Tibial nerve (tissue), 4 donors: ENCODE measurements at regions not wholly inside any gene's neighbourhood (a gene's known extent, or its start where the extent isn't known, plus 50 kb on each side); places are given as distances from the start of the nearest gene placed in this dataset.

Experiments used
- EP300 ChIP-seq, 2 donors: sonication (generic); formaldehyde crosslinking; IDR thresholded peaks; one replicate each; pipeline ENCODE4 v1.6.1; 2017; ENCODE audit warnings: antibody characterized with exemption in 2 of 2, mild to moderate bottlenecking in 1 of 2
- POLR2A ChIP-seq, 2 donors: fragments of 450-650 bp; IDR thresholded peaks; one replicate each; pipeline ENCODE4 v1.6.1; 2017; ENCODE audit warnings: antibody characterized with exemption in 2 of 2, mild to moderate bottlenecking in 2 of 2, moderate library complexity in 2 of 2
- TF ChIP-seq, protein P1 (sequence below), 5 experiments: fragments of 200-600 bp in 3 of 5; fragments of 450-650 bp in 2 of 5; sonication (generic) in 3 of 5; IDR thresholded peaks; one replicate each; pipeline ENCODE4 v1.5.1; 2016 to 2019; ENCODE audit warnings: antibody characterized with exemption in 5 of 5, mild to moderate bottlenecking in 3 of 5, moderate library complexity in 2 of 5

DNA sequence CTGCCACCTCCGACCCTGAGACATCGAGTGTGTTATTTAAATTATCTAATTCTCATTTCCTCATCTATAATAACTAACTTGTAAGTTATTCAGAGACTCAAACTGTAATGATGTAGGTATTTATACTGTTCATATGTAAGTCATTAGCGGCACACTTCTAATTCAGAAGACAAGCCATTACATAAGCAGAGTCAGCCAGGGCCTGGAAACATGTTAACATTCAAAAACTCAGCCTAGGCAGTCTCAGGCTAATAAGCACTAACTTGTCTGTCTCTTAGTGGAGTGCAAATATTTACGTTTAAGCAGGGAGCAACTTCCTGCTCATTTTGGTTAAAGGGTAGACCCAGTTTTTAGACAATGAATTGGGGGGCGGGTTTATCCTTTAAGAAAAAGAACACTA lies 598.4 kb downstream of the ACTL7B start:
- TF ChIP-seq, protein P1, sequence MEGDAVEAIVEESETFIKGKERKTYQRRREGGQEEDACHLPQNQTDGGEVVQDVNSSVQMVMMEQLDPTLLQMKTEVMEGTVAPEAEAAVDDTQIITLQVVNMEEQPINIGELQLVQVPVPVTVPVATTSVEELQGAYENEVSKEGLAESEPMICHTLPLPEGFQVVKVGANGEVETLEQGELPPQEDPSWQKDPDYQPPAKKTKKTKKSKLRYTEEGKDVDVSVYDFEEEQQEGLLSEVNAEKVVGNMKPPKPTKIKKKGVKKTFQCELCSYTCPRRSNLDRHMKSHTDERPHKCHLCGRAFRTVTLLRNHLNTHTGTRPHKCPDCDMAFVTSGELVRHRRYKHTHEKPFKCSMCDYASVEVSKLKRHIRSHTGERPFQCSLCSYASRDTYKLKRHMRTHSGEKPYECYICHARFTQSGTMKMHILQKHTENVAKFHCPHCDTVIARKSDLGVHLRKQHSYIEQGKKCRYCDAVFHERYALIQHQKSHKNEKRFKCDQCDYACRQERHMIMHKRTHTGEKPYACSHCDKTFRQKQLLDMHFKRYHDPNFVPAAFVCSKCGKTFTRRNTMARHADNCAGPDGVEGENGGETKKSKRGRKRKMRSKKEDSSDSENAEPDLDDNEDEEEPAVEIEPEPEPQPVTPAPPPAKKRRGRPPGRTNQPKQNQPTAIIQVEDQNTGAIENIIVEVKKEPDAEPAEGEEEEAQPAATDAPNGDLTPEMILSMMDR (IDR thresholded peaks at IDR 0.05) = no peak
- no peak for TF ChIP-seq POLR2A (IDR thresholded peaks at IDR 0.05)
- no peak for TF ChIP-seq EP300 (IDR thresholded peaks at IDR 0.05)
